GM21717 (cell line): ENCODE measurements at regions not wholly inside any gene's neighbourhood (a gene's known extent, or its start where the extent isn't known, plus 50 kb on each side); places are given as distances from the start of the nearest gene placed in this dataset.
"Not testable (repeated sequence)": the region's sequence is repeated elsewhere in the genome, so short reads cannot be mapped to it uniquely, and the experiment has no call there.

ENCODE experiments used
- ATAC-seq: cut with Tn5 transposase; IDR thresholded peaks from one replicate; pipeline ENCODE4 v1.9.1; 2021; ENCODE audit warnings: mild to moderate bottlenecking, moderate library complexity; ENCODE audit not compliant: unreplicated experiment

- not testable (repeated sequence) for ATAC-seq
Observed at GRCh38 chr17:20633268-20634059, 53.9 kb downstream of the CDRT15L2 start.

GRCh38 chr17:20640147-20640546 is 60.6 kb downstream of the CDRT15L2 start:
- ATAC-seq, result not testable (repeated sequence)

DNA sequence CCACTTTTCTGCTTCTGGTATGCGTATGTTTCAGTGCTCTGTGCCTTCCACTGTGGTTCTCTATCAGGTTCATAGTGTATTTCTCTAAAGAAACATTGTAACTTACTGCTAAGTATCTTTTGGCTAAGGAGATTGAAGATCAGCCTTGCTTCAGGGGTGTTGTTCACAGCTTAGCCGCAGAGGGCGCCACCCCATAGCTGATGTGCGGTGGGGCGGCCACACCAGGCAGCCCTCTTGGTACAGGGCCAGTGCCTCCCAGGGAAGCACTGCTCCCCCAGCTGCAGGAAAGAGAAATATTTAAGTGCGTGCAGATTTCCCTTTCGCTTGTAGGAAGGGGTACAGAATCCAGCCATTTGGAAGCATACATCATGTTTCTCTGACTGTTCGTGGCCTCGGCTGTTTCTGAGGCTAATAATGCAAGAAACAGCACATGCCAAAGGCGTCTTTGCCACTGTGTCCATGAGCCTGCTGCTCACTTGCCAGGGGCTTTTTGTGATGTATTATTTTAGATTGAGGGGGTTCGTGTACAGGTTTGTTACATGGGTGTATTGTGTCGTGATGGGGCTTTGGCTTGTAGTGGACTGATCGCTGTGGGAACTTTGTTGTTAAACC is 67.2 kb downstream of the CDRT15L2 start:
- not testable (repeated sequence) for ATAC-seq

- ATAC-seq, result peak; percentile 83
Observed at GRCh38 chr17:20649097-20649767, 69.7 kb downstream of the CDRT15L2 start.

DNA sequence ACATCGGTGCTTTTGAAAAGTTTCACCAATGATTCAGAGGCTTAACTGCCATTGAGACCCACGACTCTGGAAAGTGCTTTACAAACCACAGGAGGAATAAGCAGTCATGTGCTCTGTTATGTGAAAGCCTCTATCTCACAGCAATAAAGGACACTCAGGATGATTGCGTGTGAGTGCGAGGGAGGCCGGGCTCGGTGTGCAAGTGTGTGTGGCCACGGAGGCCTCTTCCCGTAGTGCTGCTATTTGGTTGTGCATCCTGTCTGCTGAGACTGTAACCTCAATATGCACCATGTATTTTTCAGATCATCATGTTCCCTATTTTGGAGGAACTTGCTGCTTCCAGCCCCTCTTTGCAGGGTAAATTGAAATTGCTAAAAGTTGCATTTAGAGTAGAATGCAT is 71.5 kb downstream of the CDRT15L2 start:
- not testable (repeated sequence) for ATAC-seq

DNA sequence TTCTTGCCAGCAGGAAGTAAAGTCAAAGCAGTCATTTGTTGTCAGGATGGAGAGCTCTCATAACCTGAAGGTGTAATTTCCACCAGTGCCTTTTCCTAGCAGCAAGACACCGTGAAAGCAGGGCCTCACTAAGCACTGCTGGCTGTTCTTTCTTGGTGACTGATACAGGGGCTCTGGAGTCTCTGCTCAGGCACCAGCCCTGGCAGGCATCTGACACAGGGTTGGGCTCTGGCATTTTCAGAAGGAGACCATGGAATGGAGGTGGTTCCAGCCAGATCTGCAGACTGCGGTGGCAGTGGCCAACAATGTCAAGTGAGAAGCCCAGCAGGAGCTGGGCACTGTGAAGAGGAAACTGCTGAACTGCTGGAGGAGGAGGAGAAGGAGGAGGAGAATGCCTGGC is 72.2 kb downstream of the CDRT15L2 start:
- not testable (repeated sequence) for ATAC-seq

DNA sequence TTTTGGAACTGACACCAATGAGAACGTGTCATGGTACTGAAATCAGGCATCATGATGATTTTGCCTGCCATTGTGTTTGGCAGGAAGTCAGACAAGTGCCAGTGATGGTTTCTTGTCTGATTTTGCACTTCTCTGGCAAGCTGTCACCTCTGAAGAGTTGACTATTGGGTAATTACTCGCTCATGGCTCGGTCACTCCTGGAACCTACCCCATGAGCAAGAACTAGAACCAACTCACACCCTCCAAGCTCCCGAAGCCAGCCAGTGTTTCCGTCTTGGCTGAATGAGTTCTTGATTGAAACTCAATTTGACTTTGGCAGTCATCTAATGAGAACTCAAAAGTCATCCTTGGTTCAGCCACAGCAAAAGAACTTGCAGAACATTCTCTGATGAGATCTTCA is 73.9 kb downstream of the CDRT15L2 start:
- not testable (repeated sequence) for ATAC-seq

GRCh38 chr17:20654114-20654513 is 74.6 kb downstream of the CDRT15L2 start:
- ATAC-seq, result not testable (repeated sequence)

- not testable (repeated sequence) for ATAC-seq
Observed at GRCh38 chr17:20654575-20654974, 75.1 kb downstream of the CDRT15L2 start.

DNA sequence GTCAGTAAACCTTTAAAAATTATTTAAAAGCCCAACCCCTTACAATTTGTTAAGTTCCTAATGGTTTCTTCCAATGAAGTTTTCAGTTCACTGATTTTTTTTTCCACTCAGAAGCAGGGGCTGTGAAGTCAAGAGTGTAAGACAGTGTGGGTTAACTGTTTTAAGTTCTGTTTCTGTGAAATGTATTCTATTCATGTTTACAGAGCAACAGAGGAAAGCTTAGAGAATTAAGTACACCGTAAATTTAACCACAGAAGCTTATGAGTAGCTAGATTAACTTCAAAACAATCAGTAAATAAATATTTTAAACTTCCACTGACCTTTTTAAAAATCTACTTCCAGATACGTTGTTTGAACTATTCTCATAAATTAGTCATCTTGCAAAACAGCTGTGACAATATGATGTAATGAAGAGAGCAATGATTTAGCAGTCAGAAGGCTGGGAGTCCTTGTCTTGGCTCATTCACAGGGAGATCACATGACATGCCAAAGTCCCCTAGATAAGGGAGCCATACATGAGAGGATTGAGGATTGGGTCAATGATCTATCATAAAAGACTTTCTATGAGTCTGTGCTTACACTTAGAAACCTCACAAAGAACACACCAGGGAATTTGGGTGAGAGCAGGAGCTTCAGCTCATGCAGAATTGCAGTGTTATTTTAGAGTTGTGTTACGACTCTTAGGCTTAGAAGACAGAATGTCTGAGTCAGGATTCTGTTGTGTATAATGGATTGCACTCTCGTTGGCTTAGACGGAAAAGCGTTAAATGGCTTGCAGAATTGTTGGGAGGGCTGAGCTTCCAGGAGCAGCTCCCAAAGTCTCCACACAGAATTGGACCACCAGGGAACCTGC is 85.8 kb downstream of the CDRT15L2 start:
- ATAC-seq, result not testable (repeated sequence)

- not testable (repeated sequence) for ATAC-seq
Observed at GRCh38 chr17:20666689-20667088, 87.2 kb downstream of the CDRT15L2 start.

GRCh38 chr17:20667712-20668111 is 88.2 kb downstream of the CDRT15L2 start:
- not testable (repeated sequence) for ATAC-seq

DNA sequence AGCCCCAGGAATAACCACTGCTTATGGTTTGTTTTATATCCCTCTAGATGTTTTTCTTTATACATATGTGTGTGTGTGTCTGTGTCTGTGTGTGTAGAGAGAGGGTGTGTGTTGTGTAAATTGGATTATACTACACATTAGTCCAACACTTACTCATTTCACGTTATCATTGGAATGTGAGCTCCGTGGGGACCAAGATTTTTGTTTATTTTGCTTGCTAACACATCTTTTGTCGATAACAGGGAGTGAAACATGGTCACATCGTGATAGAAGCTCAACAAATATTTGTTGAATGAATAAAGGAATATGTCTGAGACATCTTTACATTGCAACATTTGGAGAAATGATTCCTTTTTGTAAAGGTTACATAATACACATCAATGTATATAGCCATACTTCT is 88.8 kb downstream of the CDRT15L2 start:
- ATAC-seq, result not testable (repeated sequence)

DNA sequence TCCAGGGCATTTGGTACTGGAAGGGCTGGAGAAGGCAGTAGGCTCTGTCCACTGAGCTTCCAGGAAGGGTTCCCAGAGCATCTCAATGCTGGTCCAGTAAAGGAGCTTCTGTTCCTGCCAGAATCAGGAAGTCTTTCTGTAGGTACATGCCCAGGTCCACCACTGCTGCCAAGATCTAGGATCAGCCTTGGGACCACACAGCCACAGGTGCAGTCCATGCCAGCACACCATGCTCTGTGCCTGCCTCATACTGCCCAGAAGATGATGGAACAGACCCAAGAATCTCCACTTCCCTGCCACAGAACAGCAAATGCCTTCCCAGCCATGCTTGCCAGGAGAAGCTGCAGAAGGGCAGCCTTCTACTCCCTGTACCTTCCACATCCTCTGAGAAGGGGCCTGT is 89.3 kb downstream of the CDRT15L2 start:
- ATAC-seq, result not testable (repeated sequence)

GRCh38 chr17:20670506-20670905 is 91.0 kb downstream of the CDRT15L2 start:
- not testable (repeated sequence) for ATAC-seq

GRCh38 chr17:20674374-20674773 is 94.8 kb downstream of the CDRT15L2 start:
- ATAC-seq, result not testable (repeated sequence)

GRCh38 chr17:20675707-20676106 is 96.2 kb downstream of the CDRT15L2 start:
- ATAC-seq, result not testable (repeated sequence)

DNA sequence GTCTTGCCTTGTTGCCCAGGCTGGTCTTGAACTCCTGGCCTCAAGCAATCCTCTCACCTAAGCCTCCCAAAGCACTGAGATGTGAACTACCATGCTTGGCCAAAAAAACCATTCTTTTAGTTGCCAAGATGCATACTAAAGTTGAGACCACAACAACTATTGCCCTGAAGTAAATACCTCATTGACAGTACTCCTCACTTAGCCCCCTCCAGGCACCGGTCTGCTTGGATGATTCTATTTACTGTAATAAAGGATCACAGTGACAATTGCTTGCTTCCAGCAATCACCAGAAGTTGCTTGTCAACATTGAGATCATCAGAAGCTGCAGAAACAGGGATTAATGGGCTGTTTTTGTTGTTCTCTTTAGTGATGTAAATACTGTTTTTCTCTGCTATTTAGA is 97.1 kb downstream of the CDRT15L2 start:
- ATAC-seq, result not testable (repeated sequence)

DNA sequence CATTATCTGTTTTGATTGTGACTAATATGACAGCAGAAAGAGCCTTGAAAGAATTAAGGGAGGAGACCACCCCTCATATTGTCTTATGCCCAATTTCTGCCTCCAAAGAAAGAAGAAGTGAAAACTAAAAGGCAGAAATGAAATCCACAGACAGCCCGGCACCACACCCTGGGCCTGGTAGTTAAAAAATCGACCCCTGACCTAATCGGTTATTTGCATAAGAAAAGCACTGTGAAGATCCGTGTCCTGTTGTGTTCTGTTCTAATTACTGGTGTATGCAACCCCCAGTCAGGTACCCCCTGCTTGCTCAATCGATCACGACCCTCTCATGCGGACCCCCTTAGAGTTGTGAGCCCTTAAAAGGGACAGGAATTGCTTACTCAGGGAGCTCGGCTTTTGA is 97.9 kb downstream of the CDRT15L2 start:
- not testable (repeated sequence) for ATAC-seq

- not testable (repeated sequence) for ATAC-seq
Observed at GRCh38 chr17:20678424-20678823, 98.9 kb downstream of the CDRT15L2 start.
